ENCODE measurements at regions not wholly inside any gene's neighbourhood (a gene's known extent, or its start where the extent isn't known, plus 50 kb on each side); places are given as distances from the start of the nearest gene placed in this dataset.

- TF ChIP-seq, protein P1, sequence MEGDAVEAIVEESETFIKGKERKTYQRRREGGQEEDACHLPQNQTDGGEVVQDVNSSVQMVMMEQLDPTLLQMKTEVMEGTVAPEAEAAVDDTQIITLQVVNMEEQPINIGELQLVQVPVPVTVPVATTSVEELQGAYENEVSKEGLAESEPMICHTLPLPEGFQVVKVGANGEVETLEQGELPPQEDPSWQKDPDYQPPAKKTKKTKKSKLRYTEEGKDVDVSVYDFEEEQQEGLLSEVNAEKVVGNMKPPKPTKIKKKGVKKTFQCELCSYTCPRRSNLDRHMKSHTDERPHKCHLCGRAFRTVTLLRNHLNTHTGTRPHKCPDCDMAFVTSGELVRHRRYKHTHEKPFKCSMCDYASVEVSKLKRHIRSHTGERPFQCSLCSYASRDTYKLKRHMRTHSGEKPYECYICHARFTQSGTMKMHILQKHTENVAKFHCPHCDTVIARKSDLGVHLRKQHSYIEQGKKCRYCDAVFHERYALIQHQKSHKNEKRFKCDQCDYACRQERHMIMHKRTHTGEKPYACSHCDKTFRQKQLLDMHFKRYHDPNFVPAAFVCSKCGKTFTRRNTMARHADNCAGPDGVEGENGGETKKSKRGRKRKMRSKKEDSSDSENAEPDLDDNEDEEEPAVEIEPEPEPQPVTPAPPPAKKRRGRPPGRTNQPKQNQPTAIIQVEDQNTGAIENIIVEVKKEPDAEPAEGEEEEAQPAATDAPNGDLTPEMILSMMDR (conservative IDR thresholded peaks at IDR 0.05 in 1 of 2, IDR thresholded peaks at IDR 0.05 in 1 of 2; ENCODE audit: low read depth in 1 of 2, low read length in 2 of 2), result no peak
- TF ChIP-seq EZH2 (IDR thresholded peaks at IDR 0.05; ENCODE audit: low read length, missing control alignments), result no peak
Measured at GRCh38 chr4:31580843-31581242, 860.7 kb downstream of the PCDH7 start.

Data from fibroblast of lung (primary cell).